Mesendoderm (in vitro differentiated cells): ENCODE measurements at regions not wholly inside any gene's neighbourhood (a gene's known extent, or its start where the extent isn't known, plus 50 kb on each side); places are given as distances from the start of the nearest gene placed in this dataset.

Source experiments
- DNase-seq: peaks from one replicate; pipeline ENCODE4 v3.0.0; 2013
- H2AK5ac ChIP-seq: 2 replicates; pipeline ENCODE4 v1.6.1; 2013; ENCODE audit warnings: low read length, inconsistent platforms
- H2BK120ac ChIP-seq: 2 replicates; pipeline ENCODE4 v1.6.1; 2013; ENCODE audit warnings: low read depth, mild to moderate bottlenecking, low read length, moderate library complexity, mixed read lengths
- H2BK15ac ChIP-seq: replicated peaks from 2 replicates; pipeline ENCODE4 v1.6.1; 2013; ENCODE audit warnings: low read depth, mild to moderate bottlenecking, moderate library complexity
- H2BK5ac ChIP-seq: 2 replicates; pipeline ENCODE4 v1.6.1; 2013; ENCODE audit warnings: low read length, inconsistent platforms
- H3K18ac ChIP-seq: 2 replicates; pipeline ENCODE4 v1.6.1; 2013; ENCODE audit warnings: mild to moderate bottlenecking, low read length, mixed read lengths
- H3K23ac ChIP-seq: one replicate; pipeline ENCODE4 v1.6.1; 2013; ENCODE audit warnings: low read length
- H3K27ac ChIP-seq: 2 replicates; pipeline ENCODE4 v1.5.1; 2013; ENCODE audit warnings: low read depth, mild to moderate bottlenecking, inconsistent platforms, low read length, moderate library complexity
- H3K27me3 ChIP-seq: 2 replicates; pipeline ENCODE4 v1.6.1; 2013; ENCODE audit warnings: low read length, control low read depth, mild to moderate bottlenecking, inconsistent platforms; ENCODE audit not compliant: insufficient read depth, poor library complexity
- H3K36me3 ChIP-seq: 2 replicates; pipeline ENCODE4 v1.6.1; 2013; ENCODE audit warnings: low read length, inconsistent platforms; ENCODE audit not compliant: control insufficient read depth, insufficient read depth
- H3K4ac ChIP-seq: one replicate; pipeline ENCODE4 v1.6.1; 2013; ENCODE audit warnings: low read depth, mild to moderate bottlenecking, low read length, moderate library complexity
- H3K4me1 ChIP-seq: 2 replicates; pipeline ENCODE4 v1.6.1; 2013; ENCODE audit warnings: low read depth, low read length, inconsistent platforms; ENCODE audit not compliant: control insufficient read depth
- H3K4me2 ChIP-seq: 2 replicates; pipeline ENCODE4 v1.6.1; 2013; ENCODE audit warnings: low read length
- H3K4me3 ChIP-seq: 2 replicates; pipeline ENCODE4 v1.5.1; 2013; ENCODE audit warnings: mild to moderate bottlenecking, low read length
- H3K56ac ChIP-seq: one replicate; pipeline ENCODE4 v1.6.1; 2013; ENCODE audit warnings: low read length
- H3K79me1 ChIP-seq: 2 replicates; pipeline ENCODE4 v1.6.1; 2013; ENCODE audit warnings: low read length, inconsistent platforms
- H3K79me2 ChIP-seq: 2 replicates; pipeline ENCODE4 v1.6.1; 2013; ENCODE audit warnings: mild to moderate bottlenecking, low read length; ENCODE audit not compliant: control insufficient read depth, insufficient read depth
- H3K9ac ChIP-seq: 2 replicates; pipeline ENCODE4 v1.6.1; 2013; ENCODE audit warnings: low read length, inconsistent platforms
- H4K5ac ChIP-seq: one replicate; pipeline ENCODE4 v1.6.1; 2013; ENCODE audit warnings: low read length
- H4K8ac ChIP-seq: one replicate; pipeline ENCODE4 v1.6.1; 2013; ENCODE audit warnings: low read depth, mild to moderate bottlenecking, control low read depth, low read length, moderate library complexity
- WGBS: extraction: QIAGEN DNeasy Blood & Tissue Kit; methylation state at CpG from one replicate; pipeline ENCODE4 v1.1.7; 2013; ENCODE audit warnings: low lambda C conversion rate, missing lambda C conversion rate; ENCODE audit not compliant: insufficient coverage; ENCODE audit errors: extremely low coverage; 5-methylcytosine and 5-hydroxymethylcytosine counted together

GRCh38 chr5:38653389-38653788 is 96.9 kb upstream of the LIFR start:
- Histone ChIP-seq H4K8ac (no peak overlapping the region), H3K4me3 (no peak overlapping the region), H2BK15ac (no peak overlapping the region), H3K4me1 (no peaks in the 10 kb centered on the region), H3K56ac (no peak overlapping the region), H3K4ac (no peak overlapping the region), H2BK120ac (no peak overlapping the region), H3K27me3 (no peaks in the 10 kb centered on the region), H2AK5ac (no peak overlapping the region), H3K18ac (no peak overlapping the region), H2BK5ac (no peak overlapping the region), H3K9ac (no peak overlapping the region), H4K5ac (no peak overlapping the region), H3K27ac (no peak overlapping the region), H3K23ac (no peak overlapping the region), H3K79me2 (no peaks in the 10 kb centered on the region), H3K36me3 (no peaks in the 10 kb centered on the region), H3K79me1 (no peaks in the 10 kb centered on the region), H3K4me2 (no peak overlapping the region)
- no CpG with 5 or more reads among the region's 2 CpGs for WGBS
- no peak for DNase-seq

- H3K23ac ChIP-seq, result no peak overlapping the region
- H2BK5ac ChIP-seq, result no peak overlapping the region
- H2AK5ac ChIP-seq, result no peak overlapping the region
- no peak overlapping the region for H3K4ac ChIP-seq
- H3K4me3 ChIP-seq, result no peak overlapping the region
- no peak overlapping the region for H4K5ac ChIP-seq
- no peak overlapping the region for H3K27ac ChIP-seq
- H3K56ac ChIP-seq, result no peak overlapping the region
- no CpG with 5 or more reads among the region's 6 CpGs for WGBS
- no peaks in the 10 kb centered on the region for H3K79me2 ChIP-seq
- DNase-seq, result no peak
- no peak overlapping the region for H3K18ac ChIP-seq
- no peak overlapping the region for H3K9ac ChIP-seq
- H3K4me1 ChIP-seq, result no peaks in the 10 kb centered on the region
- no peak overlapping the region for H4K8ac ChIP-seq
- no peaks in the 10 kb centered on the region for H3K79me1 ChIP-seq
- no peak overlapping the region for H3K4me2 ChIP-seq
- H3K27me3 ChIP-seq, result no peaks in the 10 kb centered on the region
- no peak overlapping the region for H2BK15ac ChIP-seq
- no peak overlapping the region for H2BK120ac ChIP-seq
- H3K36me3 ChIP-seq, result no peaks in the 10 kb centered on the region
Measured at GRCh38 chr5:38655691-38656090, 99.2 kb upstream of the LIFR start.

- H3K18ac ChIP-seq, result no peak overlapping the region
- H2AK5ac ChIP-seq, result no peak overlapping the region
- no peak for DNase-seq
- H3K23ac ChIP-seq, result no peak overlapping the region
- no peak overlapping the region for H4K8ac ChIP-seq
- H2BK5ac ChIP-seq, result no peak overlapping the region
- no peak overlapping the region for H2BK120ac ChIP-seq
- H3K79me1 ChIP-seq, result no peaks in the 10 kb centered on the region
- no peak overlapping the region for H2BK15ac ChIP-seq
- no peak overlapping the region for H3K4me3 ChIP-seq
- no peaks in the 10 kb centered on the region for H3K79me2 ChIP-seq
- no CpG with 5 or more reads among the region's 2 CpGs for WGBS
- no peak overlapping the region for H3K4ac ChIP-seq
- H4K5ac ChIP-seq, result no peak overlapping the region
- H3K36me3 ChIP-seq, result no peaks in the 10 kb centered on the region
- no peak overlapping the region for H3K27ac ChIP-seq
- peaks cover 4% of the 10 kb centered on the region for H3K4me1 ChIP-seq
- H3K27me3 ChIP-seq, result no peaks in the 10 kb centered on the region
- no peak overlapping the region for H3K4me2 ChIP-seq
- H3K9ac ChIP-seq, result no peak overlapping the region
- H3K56ac ChIP-seq, result no peak overlapping the region
Measured at GRCh38 chr5:38656568-38656967, 100.1 kb upstream of the LIFR start.

- no peaks in the 10 kb centered on the region for H3K79me2 ChIP-seq
- no peak overlapping the region for H3K18ac ChIP-seq
- H3K4me3 ChIP-seq, result no peak overlapping the region
- no peaks in the 10 kb centered on the region for H3K79me1 ChIP-seq
- no peak overlapping the region for H2BK5ac ChIP-seq
- H3K4me2 ChIP-seq, result no peak overlapping the region
- no CpG with 5 or more reads among the region's 2 CpGs for WGBS
- H2BK15ac ChIP-seq, result no peak overlapping the region
- no peak overlapping the region for H2BK120ac ChIP-seq
- DNase-seq, result no peak
- H3K27me3 ChIP-seq, result no peaks in the 10 kb centered on the region
- no peak overlapping the region for H3K9ac ChIP-seq
- no peak overlapping the region for H3K27ac ChIP-seq
- H2AK5ac ChIP-seq, result no peak overlapping the region
- H3K36me3 ChIP-seq, result no peaks in the 10 kb centered on the region
- H4K8ac ChIP-seq, result no peak overlapping the region
- peaks cover 4% of the 10 kb centered on the region for H3K4me1 ChIP-seq
- H4K5ac ChIP-seq, result no peak overlapping the region
- no peak overlapping the region for H3K4ac ChIP-seq
- no peak overlapping the region for H3K23ac ChIP-seq
- no peak overlapping the region for H3K56ac ChIP-seq
Measured at GRCh38 chr5:38657020-38657419, 100.6 kb upstream of the LIFR start.

GRCh38 chr5:38660194-38660668 is 103.8 kb upstream of the LIFR start:
- no CpG with 5 or more reads among the region's 12 CpGs for WGBS
- peak; percentile 78 for DNase-seq

GRCh38 chr5:38662090-38662489 is 105.6 kb upstream of the LIFR start:
- no peak overlapping the region for H3K56ac ChIP-seq
- no peak overlapping the region for H2AK5ac ChIP-seq
- H2BK120ac ChIP-seq, result no peak overlapping the region
- H3K9ac ChIP-seq, result no peak overlapping the region
- H3K36me3 ChIP-seq, result no peaks in the 10 kb centered on the region
- H2BK5ac ChIP-seq, result no peak overlapping the region
- H4K8ac ChIP-seq, result no peak overlapping the region
- H3K23ac ChIP-seq, result no peak overlapping the region
- no peak overlapping the region for H3K27ac ChIP-seq
- H3K4ac ChIP-seq, result no peak overlapping the region
- WGBS, result no CpG with 5 or more reads among the region's 4 CpGs
- no peak overlapping the region for H4K5ac ChIP-seq
- H3K4me3 ChIP-seq, result no peak overlapping the region
- H3K4me2 ChIP-seq, result no peak overlapping the region
- H3K4me1 ChIP-seq, result peaks cover 11% of the 10 kb centered on the region
- no peak for DNase-seq
- H3K27me3 ChIP-seq, result no peaks in the 10 kb centered on the region
- no peaks in the 10 kb centered on the region for H3K79me2 ChIP-seq
- H3K79me1 ChIP-seq, result no peaks in the 10 kb centered on the region
- H2BK15ac ChIP-seq, result no peak overlapping the region
- H3K18ac ChIP-seq, result no peak overlapping the region

More at GRCh38 chr5:38660194-38660668, 103.8 kb upstream of the LIFR start:
- no peak overlapping the region for H2BK5ac ChIP-seq
- no peak overlapping the region for H2BK15ac ChIP-seq
- no peak overlapping the region for H2BK120ac ChIP-seq
- no peak overlapping the region for H3K4me2 ChIP-seq
- H4K8ac ChIP-seq, result no peak overlapping the region
- H3K4me1 ChIP-seq, result peaks cover 9% of the 10 kb centered on the region
- no peaks in the 10 kb centered on the region for H3K79me2 ChIP-seq
- H3K27ac ChIP-seq, result no peak overlapping the region
- peak overlapping the region; percentile 57 for H3K56ac ChIP-seq
- H3K4me3 ChIP-seq, result no peak overlapping the region
- H2AK5ac ChIP-seq, result no peak overlapping the region
- no peak overlapping the region for H3K18ac ChIP-seq
- no peaks in the 10 kb centered on the region for H3K36me3 ChIP-seq
- no peaks in the 10 kb centered on the region for H3K27me3 ChIP-seq
- H3K9ac ChIP-seq, result no peak overlapping the region
- no peak overlapping the region for H3K4ac ChIP-seq
- no peak overlapping the region for H3K23ac ChIP-seq
- no peaks in the 10 kb centered on the region for H3K79me1 ChIP-seq
- no peak overlapping the region for H4K5ac ChIP-seq
